ENCODE measurements at regions not wholly inside any gene's neighbourhood (a gene's known extent, or its start where the extent isn't known, plus 50 kb on each side); places are given as distances from the start of the nearest gene placed in this dataset.

- TF ChIP-seq CTCF (IDR thresholded peaks at IDR 0.05) (no peak), EP300 (IDR thresholded peaks at IDR 0.05) (no peak), POLR2A (IDR thresholded peaks at IDR 0.05) (no peak)
Observed at GRCh38 chr16:79421126-79421525, 179.4 kb downstream of the MAF start.

Measured in upper lobe of left lung (tissue), 4 donors.